Mucosa of stomach (tissue), 1 donor: ENCODE measurements at regions not wholly inside any gene's neighbourhood (a gene's known extent, or its start where the extent isn't known, plus 50 kb on each side); places are given as distances from the start of the nearest gene placed in this dataset.
"Not testable (repeated sequence)": the region's sequence is repeated elsewhere in the genome, so short reads cannot be mapped to it uniquely, and the experiment has no call there.

Experiments
- H3K27me3 ChIP-seq: one replicate; pipeline ENCODE4 v1.7.0; 2013; ENCODE audit warnings: mild to moderate bottlenecking, low read length; ENCODE audit not compliant: control insufficient read depth, insufficient read depth
- H3K36me3 ChIP-seq: one replicate; pipeline ENCODE4 v1.7.0; 2013; ENCODE audit warnings: low read length; ENCODE audit not compliant: control insufficient read depth, insufficient read depth
- H3K4me1 ChIP-seq: one replicate; pipeline ENCODE4 v1.7.0; 2013; ENCODE audit warnings: mild to moderate bottlenecking, low read length; ENCODE audit not compliant: control insufficient read depth, insufficient read depth
- H3K4me3 ChIP-seq: one replicate; pipeline ENCODE4 v1.7.0; 2013; ENCODE audit warnings: low read length
- H3K9ac ChIP-seq: one replicate; pipeline ENCODE4 v1.7.0; 2013; ENCODE audit warnings: mild to moderate bottlenecking, low read length, moderate library complexity
- H3K9me3 ChIP-seq: one replicate; pipeline ENCODE4 v1.7.0; 2013; ENCODE audit warnings: mild to moderate bottlenecking, low read length, moderate library complexity; ENCODE audit not compliant: control insufficient read depth
- donor health status: Pancreatic carcinoma.

GRCh38 chr1:192488058-192488457 is 87.5 kb upstream of the RGS1 start:
- no peak overlapping the region for H3K4me3 ChIP-seq
- no peaks in the 10 kb centered on the region for H3K9me3 ChIP-seq
- no peak overlapping the region for H3K9ac ChIP-seq
- no peaks in the 10 kb centered on the region for H3K27me3 ChIP-seq
- peaks cover 20% of the 10 kb centered on the region for H3K4me1 ChIP-seq
- no peaks in the 10 kb centered on the region for H3K36me3 ChIP-seq

DNA sequence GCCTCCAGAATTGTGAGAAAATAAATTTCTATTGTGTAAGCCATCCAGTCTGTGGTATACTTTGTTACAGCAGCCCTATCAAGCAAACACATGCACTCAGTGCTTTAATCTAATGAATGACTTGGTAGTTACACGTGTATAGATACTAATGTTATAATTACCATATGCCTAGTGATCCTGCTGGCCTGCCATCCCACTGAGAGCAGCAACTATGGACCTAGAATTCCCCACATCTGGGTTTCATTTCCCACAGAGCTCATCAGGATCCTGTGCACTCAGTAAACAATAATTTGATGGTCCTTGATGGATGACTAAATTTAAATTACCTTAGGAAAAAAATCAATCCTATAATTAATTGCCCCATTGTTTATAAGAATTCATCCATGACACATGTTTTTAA is 86.5 kb upstream of the RGS1 start:
- Histone ChIP-seq H3K27me3 (no peaks in the 10 kb centered on the region), H3K4me3 (no peak overlapping the region), H3K4me1 (peaks cover 20% of the 10 kb centered on the region), H3K9me3 (no peaks in the 10 kb centered on the region), H3K9ac (no peak overlapping the region), H3K36me3 (no peaks in the 10 kb centered on the region)

GRCh38 chr1:192489748-192490147 is 85.8 kb upstream of the RGS1 start:
- Histone ChIP-seq H3K9ac (peak overlapping the region; percentile 44), H3K36me3 (no peaks in the 10 kb centered on the region), H3K4me1 (peaks cover 20% of the 10 kb centered on the region), H3K9me3 (no peaks in the 10 kb centered on the region), H3K27me3 (no peaks in the 10 kb centered on the region), H3K4me3 (no peak overlapping the region)

DNA sequence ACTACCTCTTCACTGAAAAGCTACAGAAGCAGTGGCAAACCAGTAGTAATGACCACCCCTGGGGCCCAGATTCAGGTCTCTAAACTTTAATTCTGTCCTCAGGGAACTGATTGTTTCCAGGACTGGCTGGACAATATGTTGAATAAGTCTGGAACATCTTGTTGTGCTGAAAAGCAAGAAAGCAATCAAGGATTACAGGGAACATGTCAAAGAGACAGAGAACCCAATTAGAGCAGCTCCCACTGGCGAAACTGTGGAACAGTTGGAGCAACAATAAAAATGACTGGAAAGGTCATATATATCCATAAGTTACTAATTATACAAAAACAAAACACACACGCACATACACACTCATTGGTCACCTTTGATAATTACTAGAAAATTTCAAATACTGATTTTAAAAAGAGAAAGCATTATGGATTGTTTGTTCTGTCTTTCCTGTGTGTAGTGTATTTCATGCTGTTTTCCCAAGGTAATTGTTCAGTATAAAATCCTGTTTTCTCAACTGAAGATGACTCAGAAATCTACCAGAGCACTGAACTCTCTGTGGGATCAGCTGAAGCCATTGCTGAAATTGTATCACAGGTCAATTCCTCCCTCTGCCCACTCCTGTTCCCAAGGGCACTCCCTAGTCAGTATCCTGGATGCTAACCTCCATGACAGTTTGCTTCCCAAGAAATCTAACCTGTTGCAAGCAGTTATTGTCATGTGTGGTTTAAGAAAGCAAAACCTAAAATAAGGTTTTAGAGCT is 83.6 kb upstream of the RGS1 start:
- Histone ChIP-seq H3K36me3 (no peaks in the 10 kb centered on the region), H3K4me3 (no peak overlapping the region), H3K4me1 (peaks cover 17% of the 10 kb centered on the region), H3K9ac (no peak overlapping the region), H3K27me3 (no peaks in the 10 kb centered on the region), H3K9me3 (no peaks in the 10 kb centered on the region)

GRCh38 chr1:192493584-192493983 is 82.0 kb upstream of the RGS1 start:
- H3K4me1 ChIP-seq = peaks cover 17% of the 10 kb centered on the region
- no peaks in the 10 kb centered on the region for H3K36me3 ChIP-seq
- no peaks in the 10 kb centered on the region for H3K9me3 ChIP-seq
- no peak overlapping the region for H3K9ac ChIP-seq
- no peaks in the 10 kb centered on the region for H3K27me3 ChIP-seq
- H3K4me3 ChIP-seq = no peak overlapping the region

GRCh38 chr1:192496369-192497056 is 79.1 kb upstream of the RGS1 start:
- no peaks in the 10 kb centered on the region for H3K9me3 ChIP-seq
- H3K9ac ChIP-seq = no peak overlapping the region
- no peaks in the 10 kb centered on the region for H3K36me3 ChIP-seq
- H3K4me1 ChIP-seq = peaks cover 7% of the 10 kb centered on the region
- no peak overlapping the region for H3K4me3 ChIP-seq
- no peaks in the 10 kb centered on the region for H3K27me3 ChIP-seq

- H3K36me3 ChIP-seq = no peaks in the 10 kb centered on the region
- peaks cover 7% of the 10 kb centered on the region for H3K4me1 ChIP-seq
- no peaks in the 10 kb centered on the region for H3K27me3 ChIP-seq
- no peak overlapping the region for H3K9ac ChIP-seq
- no peaks in the 10 kb centered on the region for H3K9me3 ChIP-seq
- no peak overlapping the region for H3K4me3 ChIP-seq
Measured at GRCh38 chr1:192497214-192497794, 78.3 kb upstream of the RGS1 start.

DNA sequence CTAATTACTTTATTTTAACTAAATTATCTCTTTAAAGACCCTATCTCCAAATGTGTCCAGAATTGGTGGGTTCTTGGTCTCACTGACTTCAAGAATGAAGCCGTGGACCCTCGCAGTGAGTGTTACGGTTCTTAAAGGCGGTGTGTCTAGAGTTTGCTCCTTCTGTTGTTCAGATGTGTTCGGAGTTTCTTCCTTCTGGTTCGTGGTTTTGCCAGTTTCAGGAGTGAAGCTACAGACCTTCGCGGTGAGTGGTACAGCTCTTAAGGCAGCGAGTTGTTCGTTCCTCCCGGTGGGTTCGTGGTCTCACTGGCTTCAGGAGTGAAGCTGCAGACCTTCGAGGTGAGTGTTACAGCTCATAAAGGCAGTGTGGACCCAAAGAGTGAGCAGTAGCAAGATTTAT is 77.5 kb upstream of the RGS1 start:
- H3K4me3 ChIP-seq, H3K9me3 ChIP-seq, H3K36me3 ChIP-seq, H3K27me3 ChIP-seq, H3K9ac ChIP-seq, H3K4me1 ChIP-seq: not testable (repeated sequence)

GRCh38 chr1:192499061-192499581 is 76.5 kb upstream of the RGS1 start:
- not testable (repeated sequence) for H3K36me3 ChIP-seq, H3K9ac ChIP-seq, H3K9me3 ChIP-seq, H3K27me3 ChIP-seq, H3K4me3 ChIP-seq, H3K4me1 ChIP-seq

- not testable (repeated sequence) for H3K4me3 ChIP-seq, H3K9me3 ChIP-seq, H3K4me1 ChIP-seq, H3K36me3 ChIP-seq, H3K9ac ChIP-seq, H3K27me3 ChIP-seq
Measured at GRCh38 chr1:192500541-192500940, 75.0 kb upstream of the RGS1 start.

- Histone ChIP-seq H3K27me3 (no peaks in the 10 kb centered on the region), H3K9me3 (no peaks in the 10 kb centered on the region), H3K36me3 (no peaks in the 10 kb centered on the region), H3K4me1 (no peaks in the 10 kb centered on the region), H3K4me3 (no peak overlapping the region), H3K9ac (no peak overlapping the region)
Measured at GRCh38 chr1:192506741-192507155, 68.8 kb upstream of the RGS1 start.

- no peaks in the 10 kb centered on the region for H3K27me3 ChIP-seq
- no peaks in the 10 kb centered on the region for H3K36me3 ChIP-seq
- H3K9me3 ChIP-seq = no peaks in the 10 kb centered on the region
- no peak overlapping the region for H3K4me3 ChIP-seq
- no peak overlapping the region for H3K9ac ChIP-seq
- H3K4me1 ChIP-seq = peaks cover 12% of the 10 kb centered on the region
Measured at GRCh38 chr1:192512426-192513162, 63.0 kb upstream of the RGS1 start.
